AG08396 (cell line): ENCODE measurements at regions not wholly inside any gene's neighbourhood (a gene's known extent, or its start where the extent isn't known, plus 50 kb on each side); places are given as distances from the start of the nearest gene placed in this dataset.

Experiments used
- DNase-seq: peaks from one replicate; pipeline ENCODE4 v3.0.0; 2012; ENCODE audit warnings: low spot score, mixed read lengths

GRCh38 chr13:72530471-72530870, 197.0 kb downstream of the MZT1 start:
- no peak for DNase-seq

- DNase-seq = no peak
Observed at GRCh38 chr13:72527333-72527732, 200.1 kb downstream of the MZT1 start.

- DNase-seq = no peak
Observed at GRCh38 chr13:72523593-72523992, 203.8 kb downstream of the MZT1 start.

- DNase-seq = no peak
Observed at GRCh38 chr13:72523049-72523448, 204.4 kb downstream of the MZT1 start.

- no peak for DNase-seq
Observed at GRCh38 chr13:72521940-72522661, 205.3 kb downstream of the MZT1 start.

GRCh38 chr13:72514146-72514545, 213.3 kb downstream of the MZT1 start:
- DNase-seq = no peak

GRCh38 chr13:72508392-72508791, 219.0 kb downstream of the MZT1 start:
- no peak for DNase-seq

- DNase-seq = no peak
Observed at GRCh38 chr13:72507416-72508199, 219.8 kb downstream of the MZT1 start.

- no peak for DNase-seq
Observed at GRCh38 chr13:72506706-72507105, 220.7 kb downstream of the MZT1 start.

GRCh38 chr13:72505376-72505775, 222.1 kb downstream of the MZT1 start:
- DNase-seq = no peak

- DNase-seq = no peak
Observed at GRCh38 chr13:72504131-72504841, 223.1 kb downstream of the MZT1 start.

- DNase-seq = no peak
Observed at GRCh38 chr13:72500851-72501250, 226.6 kb downstream of the MZT1 start.

GRCh38 chr13:72495681-72496080, 231.7 kb downstream of the MZT1 start:
- DNase-seq = no peak

GRCh38 chr13:72489751-72490150, 237.7 kb downstream of the MZT1 start:
- DNase-seq = no peak

GRCh38 chr13:72473321-72473720, 254.1 kb downstream of the MZT1 start:
- no peak for DNase-seq

GRCh38 chr13:72469906-72470305, 257.5 kb downstream of the MZT1 start:
- no peak for DNase-seq

GRCh38 chr13:72463561-72463960, 263.9 kb downstream of the MZT1 start:
- DNase-seq = no peak

- no peak for DNase-seq
Observed at GRCh38 chr13:72462726-72463125, 264.7 kb downstream of the MZT1 start.

- no peak for DNase-seq
Observed at GRCh38 chr13:72462166-72462565, 265.3 kb downstream of the MZT1 start.

GRCh38 chr13:72458701-72459100, 268.7 kb downstream of the MZT1 start:
- no peak for DNase-seq

GRCh38 chr13:72457151-72457550, 270.3 kb downstream of the MZT1 start:
- no peak for DNase-seq

GRCh38 chr13:72456486-72456885, 270.9 kb downstream of the MZT1 start:
- DNase-seq = no peak

GRCh38 chr13:72453161-72453560, 274.3 kb downstream of the MZT1 start:
- DNase-seq = no peak
